GM12873 (cell line): ENCODE measurements at regions not wholly inside any gene's neighbourhood (a gene's known extent, or its start where the extent isn't known, plus 50 kb on each side); places are given as distances from the start of the nearest gene placed in this dataset.

Experiments used
- CTCF ChIP-seq: IDR thresholded peaks from 2 replicates; pipeline ENCODE4 v1.5.1; 2012; ENCODE audit warnings: low read depth, mild to moderate bottlenecking, moderate library complexity, low read length, control low read depth; ENCODE audit not compliant: insufficient read depth; ENCODE audit errors: missing control alignments

- TF ChIP-seq CTCF, result no peak
Observed at GRCh38 chr13:88718781-88719180, 1047.6 kb downstream of the SLITRK5 start.

GRCh38 chr13:88726075-88726474 is 1054.9 kb downstream of the SLITRK5 start:
- no peak for TF ChIP-seq CTCF

GRCh38 chr13:88729605-88730004 is 1058.4 kb downstream of the SLITRK5 start:
- TF ChIP-seq CTCF, result no peak

GRCh38 chr13:88736026-88736425 is 1064.9 kb downstream of the SLITRK5 start:
- TF ChIP-seq CTCF, result no peak

- TF ChIP-seq CTCF, result no peak
Observed at GRCh38 chr13:88739195-88739594, 1068.0 kb downstream of the SLITRK5 start.

GRCh38 chr13:88744289-88744688 is 1073.1 kb downstream of the SLITRK5 start:
- TF ChIP-seq CTCF, result no peak

- TF ChIP-seq CTCF, result no peak
Observed at GRCh38 chr13:88745011-88745410, 1073.8 kb downstream of the SLITRK5 start.
